PC-9 (cell line): ENCODE measurements at regions not wholly inside any gene's neighbourhood (a gene's known extent, or its start where the extent isn't known, plus 50 kb on each side); places are given as distances from the start of the nearest gene placed in this dataset.

Source experiments
- BruUV-seq: library from RNA; stranded (reverse); fragments of 400-500 nt; replicated peaks from 2 replicates; lab custom pipeline; 2021; lab: Mats Ljungman, UMichigan
- CTCF ChIA-PET: fragments of 300-600 bp; sonication (Branson Sonifier 250); formaldehyde crosslinking; loops from one replicate; lab custom pipeline; 2022; ENCODE audit warnings: antibody characterized with exemption; lab: Charles Lee
- POLR2A ChIA-PET: fragments of 300-600 bp; sonication (Branson Sonifier 250); formaldehyde crosslinking; loops from one replicate; lab custom pipeline; 2022; ENCODE audit warnings: antibody characterized with exemption; ENCODE audit not compliant: unreplicated experiment; lab: Charles Lee
- DNase-seq, 2 experiments: peaks; one replicate each; pipeline versions ENCODE4 v3.0.0 to v3.0.0-alpha.2; 2015 to 2022; ENCODE audit warnings: mixed read lengths in 1 of 2
- H2AFZ ChIP-seq: fragments of 200-600 bp; sonication (generic); 2 replicates; pipeline ENCODE4 v1.8.1; 2017; ENCODE audit warnings: antibody characterized with exemption
- H3F3A ChIP-seq: fragments of 200-600 bp; sonication (generic); 2 replicates; pipeline ENCODE4 v1.8.1; 2017; ENCODE audit warnings: antibody characterized with exemption, mild to moderate bottlenecking, low read depth; ENCODE audit not compliant: insufficient read depth
- H3K27ac ChIP-seq: fragments of 200-600 bp; sonication (generic); 2 replicates; pipeline ENCODE4 v1.6.1; 2016; ENCODE audit warnings: mixed run types
- H3K27me3 ChIP-seq: fragments of 200-600 bp; sonication (generic); 2 replicates; pipeline ENCODE4 v1.6.1; 2016; ENCODE audit warnings: low read depth, mixed run types; ENCODE audit not compliant: insufficient read depth
- H3K36me3 ChIP-seq: fragments of 200-600 bp; sonication (generic); 2 replicates; pipeline ENCODE4 v1.6.1; 2016; ENCODE audit warnings: low read depth, mixed run types
- H3K4me1 ChIP-seq: fragments of 200-600 bp; sonication (generic); replicated peaks from 2 replicates; pipeline ENCODE4 v1.6.1; 2016; ENCODE audit warnings: mixed run types; ENCODE audit not compliant: insufficient read depth
- H3K4me2 ChIP-seq: fragments of 200-600 bp; sonication (generic); 2 replicates; pipeline ENCODE4 v1.6.1; 2017; ENCODE audit warnings: mixed run types
- H3K4me3 ChIP-seq: fragments of 200-600 bp; sonication (generic); 2 replicates; pipeline ENCODE4 v1.6.1; 2016; ENCODE audit warnings: mixed run types
- H3K79me2 ChIP-seq: fragments of 200-600 bp; sonication (generic); 2 replicates; pipeline ENCODE4 v1.6.1; 2017; ENCODE audit warnings: low read depth, mixed run types
- H3K9me2 ChIP-seq: fragments of 200-600 bp; sonication (generic); 2 replicates; pipeline ENCODE4 v1.8.1; 2017; ENCODE audit warnings: mild to moderate bottlenecking; ENCODE audit not compliant: insufficient read depth
- H3K9me3 ChIP-seq: fragments of 200-600 bp; sonication (generic); 2 replicates; pipeline ENCODE4 v1.8.1; 2016; ENCODE audit warnings: low read depth; ENCODE audit not compliant: insufficient read depth
- H4K20me1 ChIP-seq: fragments of 200-600 bp; sonication (generic); 2 replicates; pipeline ENCODE4 v1.8.1; 2017; ENCODE audit not compliant: insufficient read depth
- CTCF ChIP-seq: fragments of 200-600 bp; sonication (generic); conservative IDR thresholded peaks from 2 replicates; pipeline ENCODE4 v1.6.1; 2017; ENCODE audit warnings: mixed run types, antibody characterized with exemption, mild to moderate bottlenecking, moderate library complexity
- EZH2 ChIP-seq: fragments of 200-600 bp; sonication (generic); IDR thresholded peaks from 2 replicates; pipeline ENCODE4 v1.8.0; 2017; ENCODE audit warnings: antibody characterized with exemption, low read depth
- intact Hi-C: fragments of 100-400 bp; cut with micrococcal nuclease; formaldehyde crosslinking; loops from one replicate; pipeline ENCODE4 v1.10.0; 2022; ENCODE audit not compliant: unreplicated experiment

GRCh38 chr3:159171333-159171732, 369.5 kb downstream of the MFSD1 start:
- BruUV-seq = no TSS peak
- peaks cover 36% of the 10 kb centered on the region for H3K4me1 ChIP-seq
- no peaks in the 10 kb centered on the region for H3K27me3 ChIP-seq
- peaks cover 23% of the 10 kb centered on the region; the same call in 1 of the 2 replicates for H3F3A ChIP-seq
- intact Hi-C loops = no loop called here
- no peak overlapping the region for H2AFZ ChIP-seq
- no peaks in the 10 kb centered on the region for H3K9me2 ChIP-seq
- H4K20me1 ChIP-seq = no peaks in the 10 kb centered on the region
- no peak overlapping the region for H3K27ac ChIP-seq
- H3K4me3 ChIP-seq = no peak overlapping the region
- ChIA-PET CTCF (no interaction called here), POLR2A (interaction anchor here (0.7 kb wide), 2 partner anchors 37 to 70 kb away, joined by 3 to 5 read pairs; no protein-coding TSS in a partner anchor)
- no peak overlapping the region for H3K4me2 ChIP-seq
- H3K9me3 ChIP-seq = peaks cover 5% of the 10 kb centered on the region
- no peak for DNase-seq
- H3K36me3 ChIP-seq = no peaks in the 10 kb centered on the region
- TF ChIP-seq EZH2 (no peak), CTCF (no peak)
- no peaks in the 10 kb centered on the region for H3K79me2 ChIP-seq

- intact Hi-C loops = no loop called here
- peaks cover 36% of the 10 kb centered on the region for H3K4me1 ChIP-seq
- CTCF ChIA-PET = no interaction called here
Measured at GRCh38 chr3:159172473-159172872, 370.6 kb downstream of the MFSD1 start.

More at GRCh38 chr3:159172473-159172872, 370.6 kb downstream of the MFSD1 start:
- H3K36me3 ChIP-seq = no peaks in the 10 kb centered on the region
- BruUV-seq = no TSS peak
- no peak for DNase-seq
- H3K27ac ChIP-seq = no peak overlapping the region
- H3F3A ChIP-seq = peaks cover 23% of the 10 kb centered on the region; the same call in 1 of the 2 replicates
- no peak overlapping the region for H2AFZ ChIP-seq
- no peak overlapping the region for H3K4me3 ChIP-seq
- no peaks in the 10 kb centered on the region for H3K79me2 ChIP-seq
- H3K27me3 ChIP-seq = no peaks in the 10 kb centered on the region
- no peaks in the 10 kb centered on the region for H3K9me2 ChIP-seq
- H3K9me3 ChIP-seq = peaks cover 5% of the 10 kb centered on the region; the same call in 1 of the 2 replicates
- no peak for TF ChIP-seq EZH2
- no peak for TF ChIP-seq CTCF
- H4K20me1 ChIP-seq = no peaks in the 10 kb centered on the region
- no peak overlapping the region for H3K4me2 ChIP-seq
- POLR2A ChIA-PET = no interaction called here
